Activated effector memory CD4-positive, alpha-beta T cell treated with Interleukin-2 at 50 U/mL for 16 hours (primary cell): ENCODE measurements at regions not wholly inside any gene's neighbourhood (a gene's known extent, or its start where the extent isn't known, plus 50 kb on each side); places are given as distances from the start of the nearest gene placed in this dataset.

Experiments used
- DNase-seq: peaks from one replicate; pipeline ENCODE4 v3.0.0-alpha.2; 2020

- no peak for DNase-seq
These were observed 175.9 kb upstream of the KIF2A start for GRCh38 chr5:62130107-62130506.

DNA sequence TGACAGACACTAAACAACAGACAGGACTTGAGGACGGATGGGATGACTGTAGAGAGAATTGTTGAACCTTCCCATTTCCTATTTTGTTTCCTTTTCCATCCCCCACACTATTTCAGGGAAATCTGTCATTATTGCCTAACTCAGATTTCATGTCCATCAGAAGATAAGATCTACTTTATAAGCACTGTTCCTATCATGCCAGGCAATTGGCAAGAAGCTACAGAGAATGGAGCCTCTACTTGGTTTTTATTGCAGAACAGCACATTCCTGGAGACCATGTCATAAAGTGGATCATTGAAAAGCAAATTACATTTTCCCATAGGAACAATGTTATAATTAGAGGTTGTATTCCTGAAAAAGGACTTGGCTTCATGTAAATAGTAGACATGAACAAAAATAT, 173.7 kb upstream of the KIF2A start:
- no peak for DNase-seq

GRCh38 chr5:62133426-62133825, 172.6 kb upstream of the KIF2A start:
- DNase-seq = no peak

GRCh38 chr5:62134811-62135210, 171.2 kb upstream of the KIF2A start:
- DNase-seq = no peak

DNA sequence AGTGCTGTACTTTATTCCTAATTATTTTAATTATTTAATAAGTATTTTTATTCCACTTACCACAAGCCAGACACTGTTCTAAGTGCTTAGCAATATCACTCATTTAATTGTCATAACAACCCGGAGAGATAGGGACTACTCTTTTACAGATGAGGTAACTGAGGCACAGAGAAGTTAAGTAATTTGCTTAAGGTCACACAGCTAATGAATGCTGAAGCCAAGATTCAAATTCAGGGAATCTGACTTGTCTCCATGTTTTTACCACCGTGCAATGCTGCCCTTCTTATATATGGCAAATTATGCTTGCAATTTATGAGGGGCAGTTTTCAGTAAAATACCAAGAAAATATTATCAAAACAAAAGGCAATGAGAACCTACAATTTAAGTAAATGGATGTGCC, 168.4 kb upstream of the KIF2A start:
- no peak for DNase-seq

DNA sequence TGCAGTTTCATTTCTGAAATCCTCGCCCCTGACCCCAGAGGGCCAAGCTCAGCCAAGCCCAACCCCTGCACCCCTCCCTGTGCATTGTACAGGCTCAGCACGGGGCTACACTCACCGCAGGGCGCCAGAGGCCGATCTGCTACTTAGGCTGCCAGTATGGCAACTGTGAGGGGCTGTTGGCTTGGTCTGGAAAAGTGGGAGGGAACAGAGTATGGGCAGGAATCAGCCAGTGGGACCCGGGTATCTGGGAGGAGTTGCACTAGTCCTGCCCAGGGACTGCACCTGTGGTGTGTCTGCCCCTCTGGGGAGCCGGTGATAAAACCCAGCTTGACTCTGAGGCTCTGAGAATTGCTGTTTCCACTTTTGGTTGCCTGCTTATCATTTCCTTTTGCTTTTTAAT, 167.4 kb upstream of the KIF2A start:
- no peak for DNase-seq

DNA sequence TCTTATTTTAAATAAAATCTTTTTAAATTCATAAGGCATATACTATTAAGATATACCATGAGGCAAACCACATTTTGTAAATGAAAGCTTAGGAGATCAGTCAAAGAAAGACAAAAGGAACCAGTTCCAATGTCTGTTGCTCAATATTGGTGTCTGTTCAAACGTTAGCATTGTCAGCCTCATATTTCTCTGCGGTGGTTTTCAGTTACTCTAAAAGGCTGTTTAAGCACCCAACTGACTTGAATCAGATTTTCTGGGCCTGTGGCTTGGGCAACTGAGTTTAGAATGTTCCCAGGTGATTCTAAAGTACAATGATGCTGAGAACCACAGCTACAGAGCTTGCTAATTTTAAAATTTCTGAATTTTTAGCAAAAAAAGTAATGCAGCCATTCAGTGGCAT, 166.3 kb upstream of the KIF2A start:
- DNase-seq = no peak

- DNase-seq = no peak
These were observed 163.7 kb upstream of the KIF2A start for GRCh38 chr5:62142351-62142750.

DNA sequence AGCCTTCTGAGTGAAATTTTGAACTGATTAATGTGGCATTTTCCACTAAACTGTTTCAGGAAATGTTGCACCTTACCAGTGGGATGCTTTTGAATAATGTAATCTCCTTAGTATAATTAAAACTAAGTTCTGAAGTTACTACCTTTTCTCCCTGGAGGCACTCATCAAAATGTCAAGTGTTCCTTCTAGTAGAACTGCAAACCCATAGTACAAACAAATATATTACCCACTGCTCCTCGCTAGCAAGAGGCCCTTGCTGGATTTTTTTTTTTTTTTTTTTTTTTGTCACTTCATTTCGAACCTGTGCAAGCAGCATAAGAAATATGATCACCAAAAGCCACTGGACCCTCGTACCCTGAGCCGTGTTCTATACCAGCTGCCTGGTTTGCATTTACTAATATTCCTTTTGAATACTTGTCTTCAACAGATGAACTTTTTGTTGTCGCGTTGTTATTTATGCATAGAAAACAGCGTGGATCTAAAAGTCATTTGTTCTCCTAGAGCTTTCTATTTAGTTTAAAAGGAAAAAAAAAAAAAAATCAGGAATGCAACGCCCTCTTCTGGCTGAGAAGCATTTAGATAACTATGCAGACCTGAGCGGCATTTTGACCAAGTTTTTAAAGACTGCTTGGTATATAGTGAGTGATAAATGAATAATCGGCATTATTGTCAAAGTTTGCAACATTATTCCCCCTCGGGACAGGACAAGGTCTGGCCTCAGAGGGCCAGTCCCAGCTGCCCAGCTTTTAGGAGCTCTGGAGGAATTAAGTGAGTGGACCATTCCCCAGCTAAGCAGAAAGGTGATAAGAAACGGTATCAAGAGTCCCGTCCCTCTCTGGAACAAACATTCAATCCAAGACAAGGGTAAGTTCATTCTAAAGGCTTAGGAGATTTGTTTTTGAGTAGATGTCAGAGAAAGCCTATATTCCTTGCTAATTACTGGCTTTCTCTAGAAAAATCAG, 162.5 kb upstream of the KIF2A start:
- DNase-seq = no peak

- no peak for DNase-seq
These were observed 161.5 kb upstream of the KIF2A start for GRCh38 chr5:62144401-62145022.

DNA sequence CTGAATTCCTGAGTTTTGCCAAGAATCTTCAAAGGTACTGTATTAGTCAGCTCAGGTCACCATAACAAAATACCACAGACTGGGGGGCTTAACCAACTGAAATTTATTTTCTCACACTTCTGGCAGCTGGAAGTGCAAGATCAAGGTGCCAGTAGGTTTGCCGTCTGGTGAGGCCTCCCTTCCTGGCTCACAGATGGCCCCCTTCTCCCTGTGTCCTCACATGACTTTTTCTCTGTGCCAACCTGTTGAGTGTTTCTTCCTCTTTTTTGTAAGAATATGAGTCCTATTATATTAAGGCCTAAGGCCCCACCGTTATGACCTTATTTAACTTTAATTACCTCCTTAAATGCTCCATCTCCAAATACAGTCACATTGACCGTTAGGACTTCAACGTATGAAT, 156.1 kb upstream of the KIF2A start:
- no peak for DNase-seq

- no peak for DNase-seq
These were observed 153.5 kb upstream of the KIF2A start for GRCh38 chr5:62152394-62153087.

- DNase-seq = no peak
These were observed 151.2 kb upstream of the KIF2A start for GRCh38 chr5:62154758-62155157.

GRCh38 chr5:62155988-62156387, 150.0 kb upstream of the KIF2A start:
- no peak for DNase-seq

- DNase-seq = no peak
These were observed 138.4 kb upstream of the KIF2A start for GRCh38 chr5:62167561-62168057.

DNA sequence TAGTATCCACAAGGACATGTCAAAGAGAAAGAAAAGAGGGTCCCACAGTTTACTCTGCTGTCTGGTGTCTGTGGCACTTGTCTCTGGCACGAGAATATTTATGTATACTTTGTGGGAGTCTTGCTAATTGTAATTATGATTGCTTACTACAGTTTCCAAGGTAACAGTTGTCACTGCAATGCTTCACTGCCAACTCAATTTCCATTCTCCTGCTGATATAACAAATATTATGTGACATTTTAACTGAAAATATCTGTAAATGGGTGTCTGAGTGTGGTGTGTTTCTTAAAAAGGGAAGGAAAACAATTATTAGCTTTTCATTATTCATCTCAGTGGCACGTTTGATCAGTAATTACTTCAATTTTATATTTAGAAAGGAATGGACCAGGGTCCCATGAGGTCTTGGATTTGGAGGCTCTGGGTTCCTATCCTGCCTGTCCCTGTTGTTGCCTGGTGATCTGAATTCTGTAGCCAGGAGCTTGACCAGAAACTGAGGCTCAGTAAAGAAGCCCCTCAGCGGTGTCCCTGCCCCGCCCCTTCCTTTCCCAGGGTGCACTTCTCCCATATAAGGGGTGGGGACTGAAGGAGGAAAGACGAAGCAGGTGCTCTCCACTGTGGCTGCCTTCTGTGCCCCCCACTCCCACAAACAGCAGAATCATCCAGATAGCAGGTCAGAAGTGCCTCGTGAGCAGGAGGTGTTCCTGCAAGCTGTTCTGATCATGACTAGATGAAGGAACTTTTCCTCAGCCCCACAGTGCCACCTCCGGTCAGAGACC, 137.3 kb upstream of the KIF2A start:
- no peak for DNase-seq

GRCh38 chr5:62178258-62178657, 127.7 kb upstream of the KIF2A start:
- DNase-seq = no peak

DNA sequence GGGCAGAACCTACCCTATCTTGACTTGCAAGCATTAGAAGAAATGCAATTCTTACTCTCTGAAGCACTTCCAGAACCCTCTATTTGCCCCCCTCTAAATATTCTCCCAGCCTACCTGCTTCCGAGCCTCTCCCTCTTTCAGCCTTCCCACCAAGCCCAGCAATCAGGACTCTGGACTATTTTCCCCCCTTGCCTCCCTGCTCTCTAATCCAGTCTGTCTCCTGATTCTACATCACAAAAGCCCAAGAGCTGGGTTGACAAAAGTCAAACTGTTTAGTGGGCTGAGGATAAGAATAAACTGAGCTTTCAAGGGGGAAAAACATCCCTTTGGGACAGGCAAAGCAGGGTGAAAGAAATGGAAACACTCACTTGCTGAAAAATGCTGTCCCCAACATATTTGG, 123.2 kb upstream of the KIF2A start:
- no peak for DNase-seq

DNA sequence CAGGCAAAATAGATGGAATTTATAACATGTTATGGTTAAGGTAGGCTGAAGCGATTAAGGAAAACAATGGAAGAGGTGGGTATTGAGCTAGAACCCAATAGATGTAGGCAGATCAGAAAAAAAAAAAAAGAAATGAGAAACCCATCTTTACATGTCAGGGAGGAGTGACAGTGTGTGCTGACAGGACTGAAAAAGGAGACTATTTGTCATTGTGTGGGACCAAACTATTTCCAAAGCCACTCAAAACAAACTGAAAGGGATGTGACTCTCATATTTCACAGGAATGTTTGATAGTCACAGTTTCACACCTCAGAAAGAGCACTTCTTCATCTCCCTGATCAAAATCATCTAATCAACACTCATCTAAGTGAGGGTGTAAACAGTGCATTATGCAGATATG, 122.3 kb upstream of the KIF2A start:
- DNase-seq = no peak

- DNase-seq = no peak
These were observed 121.6 kb upstream of the KIF2A start for GRCh38 chr5:62184444-62184843.

- DNase-seq = no peak
These were observed 115.8 kb upstream of the KIF2A start for GRCh38 chr5:62190173-62190572.

GRCh38 chr5:62190931-62191330, 115.1 kb upstream of the KIF2A start:
- no peak for DNase-seq

DNA sequence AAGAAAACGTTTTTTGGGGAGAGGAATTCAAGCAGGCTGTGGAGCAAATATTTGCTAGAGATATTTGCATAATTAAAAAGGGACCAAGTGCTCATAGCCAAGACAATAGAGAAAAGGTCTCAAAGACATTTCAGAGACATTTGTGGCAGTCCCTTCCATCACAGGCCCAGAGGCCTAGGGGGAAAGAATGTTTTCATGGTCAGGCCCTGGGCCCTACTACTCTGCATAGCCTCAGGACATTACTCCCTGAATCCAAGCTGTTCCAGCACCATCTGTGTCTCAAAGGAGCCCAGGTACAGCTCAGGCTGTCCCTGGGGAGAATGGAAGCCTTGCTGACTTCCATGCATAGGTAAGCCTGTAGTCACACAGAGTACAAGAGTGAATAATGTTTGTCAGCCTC, 113.0 kb upstream of the KIF2A start:
- DNase-seq = no peak
